ENCODE measurements at regions not wholly inside any gene's neighbourhood (a gene's known extent, or its start where the extent isn't known, plus 50 kb on each side); places are given as distances from the start of the nearest gene placed in this dataset.

GRCh38 chr2:22942441-22942840 lies 442.5 kb upstream of the KLHL29 start:
- intact Hi-C loops (cut with DNase I; ENCODE audit: low total_unique reads), result no loop called here

DNA sequence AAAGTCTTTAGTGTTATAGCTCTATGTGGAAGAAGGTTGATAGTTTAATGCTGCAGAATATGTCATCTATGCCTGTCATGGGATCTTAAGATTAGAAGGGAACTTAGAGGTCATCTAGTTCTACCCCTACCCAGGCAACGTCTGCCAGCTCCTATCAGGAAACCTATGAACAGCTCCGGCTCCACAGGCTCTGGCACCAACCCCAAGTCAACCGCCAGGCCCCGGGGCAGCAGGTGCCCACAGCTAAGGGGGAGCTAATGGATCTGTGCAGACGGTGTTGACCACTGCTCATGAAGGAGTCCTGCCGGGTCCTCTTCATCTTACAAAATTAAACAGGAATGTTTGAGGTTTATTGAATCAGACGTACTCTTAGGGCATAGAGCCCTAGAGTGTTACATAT lies 440.8 kb upstream of the KLHL29 start:
- DNase-seq, result no peak

More at GRCh38 chr2:22942441-22942840, 442.5 kb upstream of the KLHL29 start:
- Histone ChIP-seq H3K27me3 (no peaks in the 10 kb centered on the region), H3K4me3 (no peak overlapping the region), H3K27ac (no peak overlapping the region), H3K9me3 (no peaks in the 10 kb centered on the region), H3K4me1 (no peaks in the 10 kb centered on the region), H3K36me3 (no peaks in the 10 kb centered on the region)
- TF ChIP-seq, protein P1, sequence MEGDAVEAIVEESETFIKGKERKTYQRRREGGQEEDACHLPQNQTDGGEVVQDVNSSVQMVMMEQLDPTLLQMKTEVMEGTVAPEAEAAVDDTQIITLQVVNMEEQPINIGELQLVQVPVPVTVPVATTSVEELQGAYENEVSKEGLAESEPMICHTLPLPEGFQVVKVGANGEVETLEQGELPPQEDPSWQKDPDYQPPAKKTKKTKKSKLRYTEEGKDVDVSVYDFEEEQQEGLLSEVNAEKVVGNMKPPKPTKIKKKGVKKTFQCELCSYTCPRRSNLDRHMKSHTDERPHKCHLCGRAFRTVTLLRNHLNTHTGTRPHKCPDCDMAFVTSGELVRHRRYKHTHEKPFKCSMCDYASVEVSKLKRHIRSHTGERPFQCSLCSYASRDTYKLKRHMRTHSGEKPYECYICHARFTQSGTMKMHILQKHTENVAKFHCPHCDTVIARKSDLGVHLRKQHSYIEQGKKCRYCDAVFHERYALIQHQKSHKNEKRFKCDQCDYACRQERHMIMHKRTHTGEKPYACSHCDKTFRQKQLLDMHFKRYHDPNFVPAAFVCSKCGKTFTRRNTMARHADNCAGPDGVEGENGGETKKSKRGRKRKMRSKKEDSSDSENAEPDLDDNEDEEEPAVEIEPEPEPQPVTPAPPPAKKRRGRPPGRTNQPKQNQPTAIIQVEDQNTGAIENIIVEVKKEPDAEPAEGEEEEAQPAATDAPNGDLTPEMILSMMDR (IDR thresholded peaks at IDR 0.05), result no peak
- no peak for DNase-seq

DNA sequence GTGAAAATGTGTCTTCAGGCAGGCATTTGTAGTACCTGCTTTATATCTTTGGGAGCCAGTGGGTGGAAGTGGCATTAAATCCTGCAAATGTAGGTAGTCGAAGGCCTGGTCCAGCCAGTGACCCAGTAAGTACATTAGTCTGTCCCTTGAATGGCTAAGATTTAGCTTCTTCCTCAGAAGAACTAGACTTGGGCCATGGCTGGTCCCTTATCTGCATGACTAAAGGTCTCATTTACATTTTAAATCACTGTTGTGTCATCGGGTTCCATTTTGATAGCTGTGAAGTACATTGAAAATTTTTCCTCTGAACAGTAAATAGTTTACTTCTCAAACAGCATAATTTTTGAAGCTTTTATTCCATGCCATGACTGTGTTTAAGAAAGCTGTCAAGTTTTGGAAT lies 438.4 kb upstream of the KLHL29 start:
- intact Hi-C loops (cut with DNase I; ENCODE audit: low total_unique reads), result no loop called here
- Histone ChIP-seq H3K4me1 (no peaks in the 10 kb centered on the region), H3K9me3 (no peaks in the 10 kb centered on the region), H3K4me3 (no peak overlapping the region), H3K27me3 (no peaks in the 10 kb centered on the region), H3K27ac (no peak overlapping the region), H3K36me3 (no peaks in the 10 kb centered on the region)
- TF ChIP-seq, protein P1 (IDR thresholded peaks at IDR 0.05), result no peak
- DNase-seq, result no peak

More for the DNA sequence above, 440.8 kb upstream of the KLHL29 start:
- TF ChIP-seq, protein P1 (IDR thresholded peaks at IDR 0.05), result no peak
- intact Hi-C loops (cut with DNase I; ENCODE audit: low total_unique reads), result no loop called here
- H3K27ac ChIP-seq, result no peak overlapping the region
- no peaks in the 10 kb centered on the region for H3K36me3 ChIP-seq
- no peak overlapping the region for H3K4me3 ChIP-seq
- no peaks in the 10 kb centered on the region for H3K9me3 ChIP-seq
- no peaks in the 10 kb centered on the region for H3K27me3 ChIP-seq
- H3K4me1 ChIP-seq, result no peaks in the 10 kb centered on the region

- TF ChIP-seq, protein P1 (IDR thresholded peaks at IDR 0.05), result no peak
- DNase-seq, result no peak
- Histone ChIP-seq H3K4me3 (no peak overlapping the region), H3K27ac (no peak overlapping the region), H3K4me1 (no peaks in the 10 kb centered on the region), H3K9me3 (no peaks in the 10 kb centered on the region), H3K27me3 (no peaks in the 10 kb centered on the region), H3K36me3 (no peaks in the 10 kb centered on the region)
- intact Hi-C loops (cut with DNase I; ENCODE audit: low total_unique reads), result no loop called here
Observed at GRCh38 chr2:22947741-22948140, 437.2 kb upstream of the KLHL29 start.

GRCh38 chr2:22950431-22950830 lies 434.5 kb upstream of the KLHL29 start:
- TF ChIP-seq, protein P1 (IDR thresholded peaks at IDR 0.05), result no peak
- Histone ChIP-seq H3K36me3 (no peaks in the 10 kb centered on the region), H3K4me3 (no peak overlapping the region), H3K27ac (no peak overlapping the region), H3K9me3 (no peaks in the 10 kb centered on the region), H3K27me3 (no peaks in the 10 kb centered on the region), H3K4me1 (no peaks in the 10 kb centered on the region)
- intact Hi-C loops (cut with DNase I; ENCODE audit: low total_unique reads), result no loop called here
- no peak for DNase-seq

GRCh38 chr2:22952656-22953225 lies 432.2 kb upstream of the KLHL29 start:
- H3K27me3 ChIP-seq, result no peaks in the 10 kb centered on the region
- DNase-seq, result no peak
- intact Hi-C loops (cut with DNase I; ENCODE audit: low total_unique reads), result no loop called here
- no peaks in the 10 kb centered on the region for H3K36me3 ChIP-seq
- TF ChIP-seq, protein P1 (IDR thresholded peaks at IDR 0.05), result no peak
- H3K27ac ChIP-seq, result no peak overlapping the region
- no peak overlapping the region for H3K4me3 ChIP-seq
- no peaks in the 10 kb centered on the region for H3K4me1 ChIP-seq
- no peaks in the 10 kb centered on the region for H3K9me3 ChIP-seq
